ENCODE measurements at regions not wholly inside any gene's neighbourhood (a gene's known extent, or its start where the extent isn't known, plus 50 kb on each side); places are given as distances from the start of the nearest gene placed in this dataset.

GRCh38 chr5:110094109-110094508 lies 404.4 kb downstream of the MAN2A1 start:
- Histone ChIP-seq H3K27me3 (ENCODE audit: insufficient read depth, poor library complexity, severe bottlenecking) (no peaks in the 10 kb centered on the region), H3K4me3 (replicated peaks; ENCODE audit: insufficient read depth, low read length) (no peak overlapping the region), H3K27ac (replicated peaks) (no peak overlapping the region)
- TF ChIP-seq REST (IDR thresholded peaks at IDR 0.05; ENCODE audit: insufficient replicate concordance, low read depth) (no peak), GABPA (IDR thresholded peaks at IDR 0.05; ENCODE audit: low read depth) (no peak), SPI1 (IDR thresholded peaks at IDR 0.05; ENCODE audit: borderline replicate concordance, low read depth) (no peak), POLR2AphosphoS5 (IDR thresholded peaks at IDR 0.05; ENCODE audit: low read depth) (no peak), CTCF (IDR thresholded peaks at IDR 0.05; ENCODE audit: insufficient read depth, low read length) (no peak)
- no peak for DNase-seq (ENCODE audit: low read depth in 1 of 2, low spot score in 1 of 2)

- no peaks in the 10 kb centered on the region for H3K27me3 ChIP-seq (ENCODE audit: insufficient read depth, poor library complexity, severe bottlenecking)
- no peak for TF ChIP-seq POLR2AphosphoS5 (IDR thresholded peaks at IDR 0.05; ENCODE audit: low read depth)
- TF ChIP-seq SPI1 (IDR thresholded peaks at IDR 0.05; ENCODE audit: borderline replicate concordance, low read depth): no peak
- no peak for TF ChIP-seq REST (IDR thresholded peaks at IDR 0.05; ENCODE audit: insufficient replicate concordance, low read depth)
- TF ChIP-seq CTCF (IDR thresholded peaks at IDR 0.05; ENCODE audit: insufficient read depth, low read length): no peak
- TF ChIP-seq GABPA (IDR thresholded peaks at IDR 0.05; ENCODE audit: low read depth): no peak
- H3K27ac ChIP-seq (replicated peaks): no peak overlapping the region
- no peak overlapping the region for H3K4me3 ChIP-seq (replicated peaks; ENCODE audit: insufficient read depth, low read length)
- DNase-seq (ENCODE audit: low read depth in 1 of 2, low spot score in 1 of 2): no peak
These were observed 404.8 kb downstream of the MAN2A1 start for GRCh38 chr5:110094548-110094947.

- no peak overlapping the region for H3K27ac ChIP-seq (replicated peaks)
- no peak overlapping the region for H3K4me3 ChIP-seq (replicated peaks; ENCODE audit: insufficient read depth, low read length)
- no peaks in the 10 kb centered on the region for H3K27me3 ChIP-seq (ENCODE audit: insufficient read depth, poor library complexity, severe bottlenecking)
- DNase-seq (ENCODE audit: low read depth in 1 of 2, low spot score in 1 of 2): no peak
- TF ChIP-seq REST (IDR thresholded peaks at IDR 0.05; ENCODE audit: insufficient replicate concordance, low read depth): no peak
- no peak for TF ChIP-seq CTCF (IDR thresholded peaks at IDR 0.05; ENCODE audit: insufficient read depth, low read length)
- TF ChIP-seq POLR2AphosphoS5 (IDR thresholded peaks at IDR 0.05; ENCODE audit: low read depth): no peak
- no peak for TF ChIP-seq SPI1 (IDR thresholded peaks at IDR 0.05; ENCODE audit: borderline replicate concordance, low read depth)
- TF ChIP-seq GABPA (IDR thresholded peaks at IDR 0.05; ENCODE audit: low read depth): no peak
These were observed 406.7 kb downstream of the MAN2A1 start for GRCh38 chr5:110096419-110096818.
